ENCODE measurements at regions not wholly inside any gene's neighbourhood (a gene's known extent, or its start where the extent isn't known, plus 50 kb on each side); places are given as distances from the start of the nearest gene placed in this dataset.

DNA sequence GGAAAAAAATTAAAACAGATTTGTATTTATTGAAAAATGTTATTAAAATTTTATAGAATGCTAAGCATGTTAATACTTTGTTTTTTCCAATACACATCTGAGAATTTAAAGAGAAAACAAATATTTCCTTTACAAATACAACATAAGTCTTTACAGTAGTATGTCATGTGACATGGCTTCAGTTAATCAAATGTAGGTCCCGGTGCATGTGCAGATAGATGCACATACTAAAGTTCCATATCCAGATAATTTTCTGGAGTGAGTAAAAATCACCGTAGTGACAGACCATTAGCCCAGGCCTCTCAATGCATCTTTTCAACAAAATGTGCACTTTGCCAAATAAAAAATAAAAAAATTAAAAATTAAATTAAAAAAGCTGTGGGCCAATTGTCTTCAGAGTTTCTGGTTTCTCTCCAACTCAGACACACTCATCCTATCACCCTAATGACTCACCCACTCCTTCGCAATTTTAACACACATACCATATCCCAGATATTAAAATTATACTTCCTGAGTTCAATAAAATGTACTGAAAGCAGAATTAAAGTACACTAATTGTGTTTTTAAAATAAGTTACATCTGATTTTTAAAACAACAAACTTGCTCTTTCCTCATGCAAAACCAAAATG is 508.1 kb downstream of the NR2F1-AS1 start:
- DNase-seq (no peak), ATAC-seq (no peak)
- Histone ChIP-seq H3K27ac (no peak overlapping the region), H3K9me3 (no peaks in the 10 kb centered on the region), H3K27me3 (no peaks in the 10 kb centered on the region), H3K4me1 (no peaks in the 10 kb centered on the region), H3K4me3 (no peak overlapping the region), H3K36me3 (no peaks in the 10 kb centered on the region)
- 68% methylated on average over 3 of the region's 3 CpGs for WGBS (ENCODE audit: insufficient coverage, low coverage, low lambda C conversion rate, missing lambda C conversion rate)
- intact Hi-C loops (cut with DNase I): no loop called here
- TF ChIP-seq CTCF (IDR thresholded peaks at IDR 0.05) (no peak), POLR2A (IDR thresholded peaks at IDR 0.05) (no peak)

GRCh38 chr5:93071710-93072109 is 509.3 kb downstream of the NR2F1-AS1 start:
- Histone ChIP-seq H3K4me1 (no peaks in the 10 kb centered on the region), H3K9me3 (no peaks in the 10 kb centered on the region), H3K4me3 (no peak overlapping the region), H3K27ac (no peak overlapping the region), H3K36me3 (no peaks in the 10 kb centered on the region), H3K27me3 (no peaks in the 10 kb centered on the region)
- ATAC-seq: no peak
- TF ChIP-seq POLR2A (IDR thresholded peaks at IDR 0.05) (no peak), CTCF (IDR thresholded peaks at IDR 0.05) (no peak)
- DNase-seq: no peak
- WGBS (ENCODE audit: insufficient coverage, low coverage, low lambda C conversion rate, missing lambda C conversion rate): 59% methylated on average over 1 of the region's 1 CpG
- intact Hi-C loops (cut with DNase I): no loop called here

- ATAC-seq (no peak), DNase-seq (no peak)
- Histone ChIP-seq H3K27ac (no peak overlapping the region), H3K27me3 (no peaks in the 10 kb centered on the region), H3K36me3 (no peaks in the 10 kb centered on the region), H3K9me3 (no peaks in the 10 kb centered on the region), H3K4me3 (no peak overlapping the region), H3K4me1 (no peaks in the 10 kb centered on the region)
- 70% methylated on average over 6 of the region's 6 CpGs for WGBS (ENCODE audit: insufficient coverage, low coverage, low lambda C conversion rate, missing lambda C conversion rate)
- TF ChIP-seq POLR2A (IDR thresholded peaks at IDR 0.05): no peak
- no peak for TF ChIP-seq CTCF (IDR thresholded peaks at IDR 0.05)
- intact Hi-C loops (cut with DNase I): no loop called here
Measured at GRCh38 chr5:93070938-93071337, 510.1 kb downstream of the NR2F1-AS1 start.

DNA sequence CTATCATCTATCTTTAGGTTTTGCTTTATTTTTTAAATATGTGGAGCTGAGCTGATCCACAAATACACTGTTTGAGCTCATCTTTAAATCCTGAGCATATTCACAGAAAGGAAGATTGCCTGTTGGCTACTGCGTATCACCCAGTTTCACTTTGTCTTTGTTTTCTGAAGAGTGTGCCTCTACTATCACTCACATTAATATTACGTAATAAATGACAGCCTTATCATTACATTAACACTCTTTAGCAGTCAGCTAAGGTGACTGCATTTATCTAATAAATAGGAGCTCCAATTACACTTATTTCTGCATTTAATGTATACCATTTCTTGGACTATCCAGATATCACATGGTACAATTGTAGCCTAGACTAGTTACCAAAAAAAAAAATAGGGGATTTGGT is 511.7 kb downstream of the NR2F1-AS1 start:
- WGBS (ENCODE audit: insufficient coverage, low coverage, low lambda C conversion rate, missing lambda C conversion rate): 55% methylated on average over 2 of the region's 2 CpGs
- TF ChIP-seq POLR2A (IDR thresholded peaks at IDR 0.05): no peak
- TF ChIP-seq CTCF (IDR thresholded peaks at IDR 0.05): no peak
- H3K36me3 ChIP-seq: no peaks in the 10 kb centered on the region
- H3K4me3 ChIP-seq: no peak overlapping the region
- no peaks in the 10 kb centered on the region for H3K9me3 ChIP-seq
- no peaks in the 10 kb centered on the region for H3K4me1 ChIP-seq
- no peak for ATAC-seq
- H3K27me3 ChIP-seq: no peaks in the 10 kb centered on the region
- DNase-seq: no peak
- H3K27ac ChIP-seq: no peak overlapping the region
- intact Hi-C loops (cut with DNase I): no loop called here

DNA sequence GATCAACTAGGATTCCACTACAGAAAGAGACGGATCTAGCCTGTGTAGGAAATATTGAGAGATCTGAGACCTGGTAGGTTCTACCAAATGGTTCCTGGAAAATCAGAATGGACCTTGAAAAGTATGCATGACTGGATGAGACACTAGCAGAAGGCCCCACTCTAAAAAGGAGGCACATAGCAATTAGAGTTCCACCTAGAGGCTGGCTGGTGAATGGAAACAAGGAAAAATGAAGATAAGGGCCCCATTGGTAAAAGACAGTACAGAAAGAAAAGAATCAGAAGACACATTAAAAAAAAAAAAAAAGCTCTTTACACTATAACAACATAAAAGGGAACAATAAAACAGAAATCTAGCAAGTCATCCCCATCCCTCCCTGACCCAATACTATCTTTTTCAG is 518.5 kb downstream of the NR2F1-AS1 start:
- Histone ChIP-seq H3K27ac (no peak overlapping the region), H3K36me3 (no peaks in the 10 kb centered on the region), H3K9me3 (no peaks in the 10 kb centered on the region), H3K4me3 (no peak overlapping the region), H3K4me1 (no peaks in the 10 kb centered on the region), H3K27me3 (no peaks in the 10 kb centered on the region)
- WGBS (ENCODE audit: insufficient coverage, low coverage, low lambda C conversion rate, missing lambda C conversion rate): 91% methylated on average over 1 of the region's 1 CpG
- TF ChIP-seq CTCF (IDR thresholded peaks at IDR 0.05) (peak in 3 of 4 donors; percentile 19 to 30 (median 21)), POLR2A (IDR thresholded peaks at IDR 0.05) (no peak)
- intact Hi-C loops (cut with DNase I): no loop called here
- DNase-seq: no peak
- ATAC-seq: peak in 2 of 4 donors; percentile 45 to 58
